ENCODE measurements at regions not wholly inside any gene's neighbourhood (a gene's known extent, or its start where the extent isn't known, plus 50 kb on each side); places are given as distances from the start of the nearest gene placed in this dataset.

DNA sequence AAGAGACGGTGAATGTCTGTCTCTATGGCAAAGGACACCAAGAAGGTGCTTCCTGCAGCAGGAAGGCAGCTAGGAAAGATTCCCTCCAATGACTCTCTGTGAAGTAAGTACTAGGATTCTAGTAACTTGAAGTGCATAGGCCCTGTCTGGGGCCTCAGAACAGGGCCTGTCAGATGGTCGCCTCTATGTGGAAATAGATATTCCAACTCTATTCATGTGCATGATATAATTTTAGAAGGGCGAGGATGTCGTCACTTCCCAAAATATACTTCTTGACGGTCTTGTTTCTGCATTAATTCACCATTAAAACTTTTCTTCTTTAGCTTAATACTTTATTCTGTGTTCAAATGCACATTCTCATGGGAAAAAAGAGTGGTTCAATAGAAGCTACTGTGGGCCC is 167.0 kb downstream of the TLE3 start:
- Mint-ChIP-seq H3K27ac (no peak overlapping the region), H3K4me1 (peaks cover 0 to 5% (median 0%) of the 10 kb centered on the region in 3 donors), H3K4me3 (no peak overlapping the region), H3K27me3 (peaks cover 12% of the 10 kb centered on the region), H3K9me3 (peaks cover 2 to 16% (median 3%) of the 10 kb centered on the region in 3 donors), H3K36me3 (peaks cover 13% of the 10 kb centered on the region)

DNA sequence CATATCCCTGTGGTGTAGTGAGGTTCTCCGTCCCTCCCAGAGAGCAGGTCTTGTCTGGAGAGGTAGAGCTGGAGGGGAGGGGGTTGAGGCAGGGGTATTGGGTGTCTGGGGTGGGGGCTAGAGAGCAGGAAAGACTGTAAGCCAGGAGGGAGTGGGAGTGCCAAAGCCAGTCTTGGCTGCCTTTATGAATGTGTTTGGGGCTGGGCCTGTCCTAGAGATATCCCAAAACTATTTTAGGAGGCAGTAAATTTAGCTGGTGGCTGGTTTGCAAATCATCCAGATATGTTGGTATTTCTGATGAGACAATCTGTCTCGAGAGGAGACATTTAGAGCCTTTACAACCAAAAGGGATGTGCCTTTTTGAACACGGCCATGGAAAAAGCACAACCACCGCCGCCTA is 166.6 kb downstream of the TLE3 start:
- Mint-ChIP-seq H3K36me3 (peaks cover 15% of the 10 kb centered on the region), H3K4me3 (no peak overlapping the region), H3K4me1 (peaks cover 0 to 5% (median 0%) of the 10 kb centered on the region in 3 donors), H3K27ac (no peak overlapping the region), H3K27me3 (peaks cover 12% of the 10 kb centered on the region), H3K9me3 (peaks cover 5 to 18% (median 5%) of the 10 kb centered on the region in 3 donors)

DNA sequence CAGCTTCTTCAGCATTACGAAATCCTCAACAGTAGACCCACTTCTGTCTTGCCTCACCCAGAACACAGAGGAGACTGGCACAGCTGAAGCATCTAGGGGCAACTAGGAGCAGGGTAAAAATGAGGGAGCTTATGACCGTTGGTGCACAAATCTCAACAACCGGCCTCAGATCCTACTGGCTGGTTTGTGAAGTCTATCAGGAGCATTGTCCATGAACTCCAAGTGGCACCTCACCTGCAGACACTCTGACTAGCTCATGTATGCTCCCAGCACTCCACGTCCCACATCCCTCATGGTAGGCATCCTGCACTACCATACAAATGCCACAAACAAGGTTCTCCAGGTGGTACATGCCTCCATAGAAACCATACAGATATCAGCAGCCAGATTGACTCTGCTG is 163.1 kb downstream of the TLE3 start:
- Mint-ChIP-seq H3K36me3 (peaks cover 16% of the 10 kb centered on the region), H3K27me3 (peaks cover 13% of the 10 kb centered on the region), H3K27ac (no peak overlapping the region), H3K4me3 (no peak overlapping the region), H3K4me1 (peaks cover 0 to 8% (median 2%) of the 10 kb centered on the region in 3 donors), H3K9me3 (peaks cover 5 to 12% (median 5%) of the 10 kb centered on the region in 3 donors)

DNA sequence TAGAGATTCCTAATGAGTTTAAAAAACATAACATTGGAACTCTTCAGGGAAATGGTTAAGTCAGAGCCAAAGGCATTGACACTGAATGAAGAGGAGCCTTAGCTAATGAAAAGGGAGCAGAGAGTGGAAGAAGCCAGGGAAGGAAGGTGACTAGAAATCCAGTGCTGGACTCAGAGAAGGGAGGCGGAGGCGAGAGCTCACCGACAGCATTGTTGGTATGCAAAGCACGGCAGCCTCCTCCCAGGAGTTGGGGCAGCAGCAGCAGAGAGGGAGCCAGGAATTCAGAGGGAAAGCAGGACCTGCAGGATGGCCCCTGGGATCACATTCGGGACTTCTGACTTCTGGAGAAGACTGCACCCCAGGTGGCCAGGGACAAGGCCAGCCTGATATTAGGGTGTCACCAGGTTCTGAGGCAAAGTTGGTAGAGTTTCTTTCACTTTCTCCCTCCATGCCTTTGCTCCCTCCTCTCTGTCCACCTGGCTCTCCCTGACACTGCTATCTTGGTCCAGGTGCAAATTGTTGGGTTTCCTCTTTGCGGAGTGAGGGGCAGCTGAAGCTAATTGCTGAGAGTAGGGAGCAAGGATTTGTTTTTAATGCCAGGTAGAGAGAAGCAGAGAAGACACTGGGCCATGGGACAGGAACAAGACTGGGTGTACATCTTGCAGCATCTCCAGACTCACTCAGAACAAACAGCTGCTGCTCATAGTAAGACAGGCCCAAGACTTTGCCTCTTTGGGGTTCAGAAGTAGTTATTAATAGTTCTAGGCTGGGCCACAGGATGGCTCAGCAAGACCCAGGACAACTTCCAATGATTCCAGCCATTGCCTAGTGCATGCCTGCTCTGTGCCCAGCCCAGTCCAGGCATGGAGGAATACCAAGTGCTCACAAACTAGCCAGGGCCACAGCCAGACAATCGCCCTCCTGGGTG is 157.9 kb downstream of the TLE3 start:
- peaks cover 3 to 9% (median 5%) of the 10 kb centered on the region in 3 donors for H3K9me3 Mint-ChIP-seq
- H3K4me3 Mint-ChIP-seq: peak overlapping the region in 1 of 4 donors; percentile 84
- peaks cover 1% of the 10 kb centered on the region for H3K27me3 Mint-ChIP-seq
- peaks cover 14% of the 10 kb centered on the region for H3K36me3 Mint-ChIP-seq
- H3K27ac Mint-ChIP-seq: no peak overlapping the region
- peaks cover 0 to 8% (median 5%) of the 10 kb centered on the region in 3 donors for H3K4me1 Mint-ChIP-seq

DNA sequence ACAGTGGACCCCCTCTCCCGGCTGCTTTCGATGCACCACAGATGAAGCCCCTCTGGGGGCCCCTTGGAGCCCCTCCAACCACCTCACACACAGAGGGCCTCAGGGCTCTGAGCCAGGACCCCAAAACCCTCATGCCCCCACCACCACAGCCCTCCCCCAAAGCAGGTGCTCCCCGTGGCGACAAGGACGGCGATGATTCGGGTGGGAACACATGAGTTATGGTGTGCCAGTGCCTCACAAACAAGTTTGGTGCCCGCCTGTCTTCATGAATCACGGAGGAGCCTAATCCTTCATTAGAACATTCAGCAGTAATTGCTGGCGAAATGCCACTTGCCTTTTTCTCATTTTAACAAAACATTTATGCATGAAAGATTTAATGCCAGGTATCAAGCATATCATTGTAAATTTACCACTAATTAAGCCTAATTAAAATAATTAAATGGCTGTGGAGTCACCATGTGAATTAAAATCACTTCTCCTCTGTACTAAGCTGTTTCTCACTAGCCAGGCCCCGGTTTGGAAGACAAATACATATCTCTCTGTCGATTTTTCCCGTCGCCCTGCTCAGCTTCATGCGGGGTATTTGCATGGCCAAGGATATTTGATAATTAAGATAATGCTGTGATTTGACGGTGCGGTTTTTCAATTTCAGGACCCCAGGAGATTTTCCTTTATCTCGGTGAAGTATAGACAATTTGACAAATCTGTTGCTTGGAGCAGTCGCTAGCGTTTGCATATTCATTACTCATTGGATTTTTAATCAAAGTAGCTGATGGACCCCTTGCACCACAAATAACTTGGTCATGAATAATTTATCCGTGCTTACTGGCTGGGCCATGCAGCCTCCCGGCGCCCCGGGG is 157.0 kb downstream of the TLE3 start:
- H3K27me3 Mint-ChIP-seq: peaks cover 1% of the 10 kb centered on the region
- no peak overlapping the region for H3K27ac Mint-ChIP-seq
- H3K9me3 Mint-ChIP-seq: peaks cover 2 to 4% (median 3%) of the 10 kb centered on the region in 3 donors
- H3K4me3 Mint-ChIP-seq: peak overlapping the region in 1 of 4 donors; percentile 84
- peaks cover 0 to 5% (median 4%) of the 10 kb centered on the region in 3 donors for H3K4me1 Mint-ChIP-seq
- H3K36me3 Mint-ChIP-seq: peaks cover 6% of the 10 kb centered on the region

DNA sequence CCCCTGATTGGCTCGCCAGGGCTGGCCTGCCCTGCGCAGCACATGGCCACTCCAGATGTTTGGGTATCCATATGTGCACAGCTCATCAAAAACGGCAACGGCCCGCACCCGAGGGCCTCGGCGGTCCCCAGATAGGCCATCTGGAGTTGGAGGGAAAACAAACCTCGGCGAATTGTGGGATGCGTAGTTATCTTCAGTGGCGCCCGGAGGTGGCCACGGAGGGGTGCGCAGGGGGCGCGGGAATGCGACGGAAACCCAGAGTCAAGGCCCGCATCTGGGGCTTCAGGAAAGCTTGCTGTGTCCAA is 156.5 kb downstream of the TLE3 start:
- Mint-ChIP-seq H3K4me1 (peaks cover 0 to 5% (median 4%) of the 10 kb centered on the region in 3 donors), H3K27me3 (peaks cover 1% of the 10 kb centered on the region), H3K9me3 (no peaks in the 10 kb centered on the region), H3K36me3 (peaks cover 5% of the 10 kb centered on the region), H3K4me3 (no peak overlapping the region), H3K27ac (no peak overlapping the region)

DNA sequence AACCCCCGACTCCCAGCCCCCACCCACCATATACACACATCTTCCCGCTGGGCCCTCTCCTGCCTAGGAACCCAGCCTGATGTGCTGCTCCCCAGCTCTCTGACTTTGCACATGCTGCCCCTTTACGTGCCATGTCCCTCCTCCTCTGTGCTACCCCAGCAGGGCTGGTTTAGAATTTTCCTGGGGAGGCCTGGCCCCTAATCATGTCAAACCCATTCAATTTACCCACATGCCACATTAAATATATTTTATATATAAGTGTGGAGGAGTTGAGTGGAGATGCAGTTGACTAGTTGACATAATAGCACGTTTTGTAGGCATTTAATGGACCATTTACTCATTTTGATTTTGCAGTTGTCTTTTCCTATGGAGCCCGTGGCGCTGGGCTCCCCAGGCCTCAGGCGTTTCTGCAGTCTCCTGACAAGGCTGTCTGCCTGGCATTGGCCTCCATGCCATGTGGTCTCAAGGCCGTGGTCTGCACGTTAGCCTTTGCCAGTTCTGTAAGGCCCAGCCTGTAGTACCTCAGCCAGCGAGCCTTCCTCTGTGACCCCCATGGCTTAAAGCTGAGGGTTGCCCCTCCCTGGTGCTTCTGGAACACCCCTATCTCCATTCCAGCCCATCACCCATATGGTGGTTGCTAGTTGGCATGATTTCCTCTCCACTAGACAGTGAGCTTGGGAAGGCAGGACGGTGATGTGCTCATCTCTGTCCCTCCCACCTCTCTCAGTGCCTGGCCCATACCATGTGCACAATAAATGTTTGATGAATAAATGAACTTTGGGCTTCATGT is 155.8 kb downstream of the TLE3 start:
- Mint-ChIP-seq H3K9me3 (no peaks in the 10 kb centered on the region), H3K4me3 (no peak overlapping the region), H3K27ac (no peak overlapping the region), H3K4me1 (peaks cover 0 to 9% (median 4%) of the 10 kb centered on the region in 3 donors), H3K36me3 (peaks cover 5% of the 10 kb centered on the region), H3K27me3 (no peaks in the 10 kb centered on the region)

DNA sequence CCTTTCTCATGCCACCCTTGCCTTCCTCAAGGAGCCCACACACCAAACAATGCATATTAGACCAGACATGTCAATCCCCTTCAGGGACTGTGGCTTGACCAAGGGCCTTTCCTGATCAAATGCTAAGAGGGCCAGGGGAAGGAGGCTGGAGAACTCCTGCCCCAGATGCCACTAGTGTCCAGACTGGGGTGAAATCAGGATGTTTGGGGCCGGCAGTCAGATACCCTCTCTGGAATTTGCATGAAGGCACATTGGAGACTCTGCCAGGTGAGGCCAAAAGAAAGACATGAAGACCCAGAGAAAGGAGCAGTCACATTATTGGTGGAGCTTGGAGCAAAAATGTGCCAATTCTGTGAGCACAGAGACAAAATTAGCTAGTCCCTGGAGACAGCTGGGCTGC is 154.1 kb downstream of the TLE3 start:
- H3K4me3 Mint-ChIP-seq: no peak overlapping the region
- peaks cover 0 to 9% (median 4%) of the 10 kb centered on the region in 3 donors for H3K4me1 Mint-ChIP-seq
- H3K27ac Mint-ChIP-seq: no peak overlapping the region
- H3K9me3 Mint-ChIP-seq: no peaks in the 10 kb centered on the region
- no peaks in the 10 kb centered on the region for H3K27me3 Mint-ChIP-seq
- peaks cover 1% of the 10 kb centered on the region for H3K36me3 Mint-ChIP-seq

DNA sequence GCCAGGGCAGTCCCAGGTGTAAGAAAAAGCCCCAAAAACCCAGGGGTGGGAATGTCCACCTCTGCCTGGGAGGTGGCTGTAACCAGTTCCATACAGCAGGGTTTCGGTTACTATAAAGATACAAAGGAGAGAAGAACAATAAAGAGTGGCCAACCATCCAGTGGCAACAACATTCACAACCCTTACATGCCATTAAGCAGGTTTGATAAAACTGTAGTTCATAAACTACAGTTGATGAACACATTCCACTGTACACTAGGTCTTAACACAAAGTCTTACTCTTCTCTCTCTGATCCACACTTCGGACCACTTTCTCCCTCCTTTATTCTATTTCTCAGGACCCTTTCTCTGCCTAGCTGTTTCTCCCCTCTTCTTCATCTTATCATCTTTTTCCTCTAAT is 152.0 kb downstream of the TLE3 start:
- Mint-ChIP-seq H3K4me1 (peaks cover 0 to 4% (median 3%) of the 10 kb centered on the region in 3 donors), H3K27me3 (no peaks in the 10 kb centered on the region), H3K27ac (no peak overlapping the region), H3K36me3 (peaks cover 3% of the 10 kb centered on the region), H3K4me3 (no peak overlapping the region), H3K9me3 (no peaks in the 10 kb centered on the region)

DNA sequence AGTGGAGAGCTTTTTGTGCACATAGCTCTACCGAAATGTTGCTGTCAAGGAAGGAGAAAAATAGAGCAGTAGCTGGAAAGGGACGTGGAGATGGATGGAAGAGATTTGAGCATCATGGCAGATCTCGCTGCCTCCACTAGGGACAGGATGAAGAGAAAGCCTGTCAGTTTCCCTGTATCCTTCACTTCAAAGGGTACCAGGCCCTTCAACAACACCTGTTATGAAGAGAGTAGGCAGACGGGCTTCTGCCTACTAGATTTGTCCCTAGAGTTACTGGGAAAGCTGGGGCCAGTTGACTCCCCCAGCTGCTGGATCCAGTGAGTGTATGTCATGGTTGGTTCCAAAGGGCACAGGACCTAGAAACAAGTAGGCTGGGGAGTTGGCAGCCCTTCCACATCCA is 150.8 kb downstream of the TLE3 start:
- peaks cover 3% of the 10 kb centered on the region for H3K36me3 Mint-ChIP-seq
- no peak overlapping the region for H3K4me3 Mint-ChIP-seq
- peaks cover 0 to 4% (median 3%) of the 10 kb centered on the region in 3 donors for H3K4me1 Mint-ChIP-seq

DNA sequence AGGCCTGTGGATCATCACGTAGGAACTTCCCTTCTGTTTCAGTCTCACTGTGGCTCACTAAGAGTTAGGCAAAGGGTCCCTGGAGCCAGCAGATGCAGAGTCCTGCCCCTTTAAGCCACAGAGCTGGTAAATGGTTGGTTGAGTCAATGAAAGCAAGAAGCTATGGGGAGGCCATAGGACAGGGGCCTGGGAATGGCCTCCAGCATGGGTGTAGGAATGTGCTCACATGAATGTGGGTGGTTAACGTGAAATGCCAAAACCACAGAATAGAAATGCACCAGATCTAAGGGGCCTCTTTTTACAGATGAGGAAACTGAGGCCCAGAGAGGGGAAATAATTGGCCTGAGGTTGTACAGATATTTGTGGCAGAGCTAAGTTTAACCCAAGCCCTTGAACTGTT is 150.3 kb downstream of the TLE3 start:
- Mint-ChIP-seq H3K4me1 (peaks cover 0 to 4% (median 3%) of the 10 kb centered on the region in 3 donors), H3K27me3 (no peaks in the 10 kb centered on the region), H3K4me3 (no peak overlapping the region)

More for the DNA sequence above, 150.8 kb downstream of the TLE3 start:
- Mint-ChIP-seq H3K27ac (no peak overlapping the region), H3K27me3 (no peaks in the 10 kb centered on the region), H3K9me3 (no peaks in the 10 kb centered on the region)

DNA sequence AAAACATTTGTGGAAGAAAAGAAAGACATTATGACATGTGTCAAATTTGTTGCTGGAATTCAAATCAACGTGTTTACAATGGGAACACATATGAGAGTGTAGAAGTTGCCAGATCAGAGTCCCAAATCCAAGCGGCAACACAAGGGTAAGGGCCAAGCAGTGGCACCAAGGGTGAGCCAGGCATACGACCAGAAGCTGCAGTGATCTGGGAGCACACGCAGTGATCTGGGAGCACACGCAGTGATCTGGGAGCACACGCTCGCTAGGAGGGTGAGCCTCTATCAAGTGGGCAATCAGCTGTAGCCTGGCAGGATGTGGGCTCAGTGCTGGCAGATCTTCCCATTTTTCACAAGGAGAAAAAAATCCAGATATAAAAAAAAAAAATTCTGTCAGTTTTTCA is 148.2 kb downstream of the TLE3 start:
- Mint-ChIP-seq H3K4me1 (peaks cover 0 to 4% (median 3%) of the 10 kb centered on the region in 3 donors), H3K27ac (no peak overlapping the region), H3K36me3 (peaks cover 3% of the 10 kb centered on the region), H3K9me3 (no peaks in the 10 kb centered on the region), H3K27me3 (no peaks in the 10 kb centered on the region), H3K4me3 (no peak overlapping the region)

More for the DNA sequence above, 150.3 kb downstream of the TLE3 start:
- Mint-ChIP-seq H3K27ac (no peak overlapping the region), H3K9me3 (no peaks in the 10 kb centered on the region), H3K36me3 (peaks cover 3% of the 10 kb centered on the region)

DNA sequence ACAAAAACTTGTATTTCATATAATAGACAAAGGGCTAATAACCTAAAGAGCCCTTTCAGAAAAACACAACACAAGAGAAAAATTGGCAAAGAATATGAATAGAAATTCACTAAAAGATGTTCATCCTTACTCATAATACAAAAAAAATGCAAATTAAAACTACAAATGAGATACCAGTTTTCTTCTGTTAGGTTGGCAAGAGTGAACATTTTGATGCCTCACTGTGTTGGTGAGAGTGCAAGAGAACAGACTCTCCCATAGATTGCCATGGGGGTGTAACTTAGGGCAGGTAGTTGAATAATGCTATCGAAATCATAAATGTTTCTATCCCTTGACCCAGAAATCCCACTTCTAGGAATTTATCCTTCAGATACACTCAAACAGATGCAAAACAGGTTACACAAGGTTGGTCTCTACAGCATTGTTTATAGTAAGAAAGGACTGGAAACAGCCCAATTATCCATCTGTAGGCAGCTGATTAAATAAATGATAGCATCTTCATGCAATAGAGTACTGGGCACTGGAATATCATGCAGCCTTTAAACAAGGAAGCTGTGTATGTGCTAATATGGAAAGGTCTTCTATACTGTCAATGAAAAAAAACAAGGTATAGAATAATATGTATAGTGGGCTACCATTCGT is 146.3 kb downstream of the TLE3 start:
- Mint-ChIP-seq H3K36me3 (peaks cover 4% of the 10 kb centered on the region), H3K27ac (no peak overlapping the region), H3K27me3 (no peaks in the 10 kb centered on the region), H3K4me1 (peaks cover 0 to 4% (median 3%) of the 10 kb centered on the region in 3 donors), H3K9me3 (no peaks in the 10 kb centered on the region), H3K4me3 (no peak overlapping the region)

DNA sequence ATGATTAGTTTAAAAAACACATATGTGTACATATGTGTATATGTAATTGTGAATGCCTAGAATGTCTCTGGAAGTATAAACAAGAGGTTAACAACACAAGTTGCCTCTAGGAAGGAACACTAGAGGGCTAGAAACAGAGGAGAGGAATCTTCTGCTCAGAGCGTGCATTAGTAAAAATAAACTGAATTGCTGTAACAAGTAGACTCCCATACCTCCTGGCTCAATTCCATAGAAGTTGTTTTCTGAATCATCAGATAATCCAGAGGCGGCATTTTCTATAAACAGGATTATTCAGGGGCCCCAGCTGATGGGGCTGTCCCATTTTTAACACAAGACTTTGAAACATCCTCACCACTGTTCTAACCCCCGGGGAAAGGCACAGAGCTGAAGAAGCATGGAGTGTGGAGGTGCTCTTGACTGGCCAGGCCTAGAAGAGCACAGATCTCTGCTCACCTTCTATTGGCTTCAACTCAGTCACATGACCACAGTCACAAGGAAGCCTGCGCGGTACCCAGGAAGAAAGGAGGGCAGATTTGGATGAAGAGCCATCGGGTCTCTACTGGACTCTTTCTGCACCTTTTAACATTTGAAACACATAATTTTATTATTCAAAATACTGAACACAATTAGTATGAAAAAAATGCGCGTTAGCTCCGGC is 145.7 kb downstream of the TLE3 start:
- peaks cover 0 to 3% (median 2%) of the 10 kb centered on the region in 3 donors for H3K4me1 Mint-ChIP-seq
- H3K36me3 Mint-ChIP-seq: peaks cover 4% of the 10 kb centered on the region
- H3K9me3 Mint-ChIP-seq: no peaks in the 10 kb centered on the region
- H3K4me3 Mint-ChIP-seq: no peak overlapping the region
- no peaks in the 10 kb centered on the region for H3K27me3 Mint-ChIP-seq
- no peak overlapping the region for H3K27ac Mint-ChIP-seq

Data from IgD-negative memory B cell (primary cell).